ENCODE measurements at regions not wholly inside any gene's neighbourhood (a gene's known extent, or its start where the extent isn't known, plus 50 kb on each side); places are given as distances from the start of the nearest gene placed in this dataset.

DNA sequence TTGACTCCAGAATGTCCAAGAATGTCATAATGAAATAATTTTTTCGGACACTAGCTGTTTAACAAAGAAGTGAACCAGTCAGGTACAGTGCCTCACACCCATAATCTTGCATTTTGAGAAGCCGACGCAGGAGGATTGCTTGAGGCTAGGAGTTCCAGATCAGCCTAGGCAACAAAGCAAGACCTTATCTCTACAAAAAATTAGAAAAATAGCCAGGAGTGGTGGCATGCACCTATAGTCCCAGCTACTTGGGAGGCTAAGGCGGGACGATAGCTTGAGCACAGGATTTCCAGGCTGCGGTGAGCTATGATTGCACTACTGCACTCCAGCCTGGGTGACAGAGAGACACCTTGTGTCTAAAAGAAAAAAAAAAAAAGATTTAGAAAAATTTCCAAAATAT is 235.8 kb upstream of the FN1 start:
- Histone ChIP-seq H3K9me3 (ENCODE audit: control extremely low read depth in 1 of 3, control insufficient read depth in 2 of 3, insufficient read depth in 1 of 3, low read length in 2 of 3) (no peaks in the 10 kb centered on the region), H3K36me3 (replicated peaks in 1 of 2; ENCODE audit: control extremely low read depth in 1 of 2, control insufficient read depth in 1 of 2, extremely low read depth in 1 of 2, insufficient read depth in 2 of 2, low read length in 1 of 2) (no peaks in the 10 kb centered on the region), H2AFZ (ENCODE audit: insufficient read depth, low read depth, low read length, poor library complexity, severe bottlenecking) (no peak overlapping the region), H3K4me1 (ENCODE audit: control insufficient read depth in 2 of 2, insufficient read depth in 2 of 2, low read length in 2 of 2) (no peaks in the 10 kb centered on the region), H3K27me3 (replicated peaks in 1 of 4; ENCODE audit: control extremely low read depth in 1 of 4, control insufficient read depth in 3 of 4, insufficient read depth in 4 of 4, low read length in 3 of 4) (peaks cover 0 to 4% (median 0%) of the 10 kb centered on the region in 4 experiments), H3K4me3 (ENCODE audit: control extremely low read depth in 1 of 5, extremely low read depth in 1 of 5, insufficient read depth in 1 of 5, low read depth in 2 of 5, low read length in 4 of 5) (no peak overlapping the region), H3K4me2 (replicated peaks; ENCODE audit: low read depth, low read length, poor library complexity, severe bottlenecking) (no peak overlapping the region), H3K9ac (ENCODE audit: low read length) (no peak overlapping the region), H3K79me2 (ENCODE audit: control insufficient read depth, insufficient read depth, low read length) (no peaks in the 10 kb centered on the region), H4K20me1 (ENCODE audit: control insufficient read depth, insufficient read depth, low read length, poor library complexity, severe bottlenecking) (no peaks in the 10 kb centered on the region), H3K27ac (ENCODE audit: low read length in 2 of 2) (no peak overlapping the region)
- ChIA-PET POLR2A (no interaction called here), CTCF (no interaction called here)
- no peaks in the 10 kb centered on the region for H3K4me1 Mint-ChIP-seq
- WGBS (ENCODE audit: insufficient coverage) = 94% methylated on average over 5 of the region's 6 CpGs
- H3K4me3 Mint-ChIP-seq = no peak overlapping the region
- H3K27ac Mint-ChIP-seq = no peak overlapping the region
- TF ChIP-seq CTCF (IDR thresholded peaks at IDR 0.05) (no peak), EZH2 (IDR thresholded peaks at IDR 0.05; ENCODE audit: borderline replicate concordance, insufficient read depth, low read depth, low read length, poor library complexity, severe bottlenecking) (no peak)
- intact Hi-C loops (cut with micrococcal nuclease) = no loop called here
- ATAC-seq (ENCODE audit: low read depth) = no peak
- peaks cover 15% of the 10 kb centered on the region for H3K27me3 Mint-ChIP-seq
- DNase-seq = no peak
- no peaks in the 10 kb centered on the region for H3K9me3 Mint-ChIP-seq (ENCODE audit: insufficient read depth)

DNA sequence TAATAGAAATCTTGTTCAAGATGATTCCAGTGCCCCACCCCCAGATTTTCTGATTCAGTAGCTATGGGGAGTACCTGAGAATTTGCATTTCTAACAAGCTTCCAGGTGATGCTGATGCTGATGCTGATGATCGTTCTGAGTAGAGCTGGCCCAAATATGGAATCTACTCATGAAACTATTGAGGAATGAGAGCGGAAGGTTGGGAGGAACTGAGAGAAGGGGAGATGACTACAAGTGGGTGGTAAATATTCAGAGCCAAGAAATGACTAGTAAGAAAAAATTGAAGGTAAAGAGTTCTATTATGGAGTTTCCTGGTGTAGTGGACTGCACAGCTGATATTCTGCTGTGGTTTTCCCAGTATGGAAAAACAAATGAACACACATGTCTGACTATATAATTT is 235.4 kb upstream of the FN1 start:
- no peak overlapping the region for H3K4me3 Mint-ChIP-seq
- H3K9me3 ChIP-seq (ENCODE audit: control extremely low read depth in 1 of 3, control insufficient read depth in 2 of 3, insufficient read depth in 1 of 3, low read length in 2 of 3) = no peaks in the 10 kb centered on the region
- H3K36me3 ChIP-seq (replicated peaks in 1 of 2; ENCODE audit: control extremely low read depth in 1 of 2, control insufficient read depth in 1 of 2, extremely low read depth in 1 of 2, insufficient read depth in 2 of 2, low read length in 1 of 2) = no peaks in the 10 kb centered on the region
- DNase-seq = no peak
- POLR2A ChIA-PET = no interaction called here
- no peak for ATAC-seq (ENCODE audit: low read depth)
- no peaks in the 10 kb centered on the region for H3K4me1 ChIP-seq (ENCODE audit: control insufficient read depth in 2 of 2, insufficient read depth in 2 of 2, low read length in 2 of 2)
- peaks cover 0 to 4% (median 0%) of the 10 kb centered on the region in 4 experiments for H3K27me3 ChIP-seq (replicated peaks in 1 of 4; ENCODE audit: control extremely low read depth in 1 of 4, control insufficient read depth in 3 of 4, insufficient read depth in 4 of 4, low read length in 3 of 4)
- no peaks in the 10 kb centered on the region for H3K4me1 Mint-ChIP-seq
- H3K4me2 ChIP-seq (replicated peaks; ENCODE audit: low read depth, low read length, poor library complexity, severe bottlenecking) = no peak overlapping the region
- no CpG with 5 or more reads among the region's 2 CpGs for WGBS (ENCODE audit: insufficient coverage)
- H3K27me3 Mint-ChIP-seq = peaks cover 15% of the 10 kb centered on the region
- no peaks in the 10 kb centered on the region for H3K79me2 ChIP-seq (ENCODE audit: control insufficient read depth, insufficient read depth, low read length)
- no peak overlapping the region for H3K9ac ChIP-seq (ENCODE audit: low read length)
- TF ChIP-seq CTCF (IDR thresholded peaks at IDR 0.05) = no peak
- H3K27ac Mint-ChIP-seq = no peak overlapping the region
- no peak overlapping the region for H3K4me3 ChIP-seq (ENCODE audit: control extremely low read depth in 1 of 5, extremely low read depth in 1 of 5, insufficient read depth in 1 of 5, low read depth in 2 of 5, low read length in 4 of 5)
- intact Hi-C loops (cut with micrococcal nuclease) = no loop called here
- H2AFZ ChIP-seq (ENCODE audit: insufficient read depth, low read depth, low read length, poor library complexity, severe bottlenecking) = no peak overlapping the region
- no peaks in the 10 kb centered on the region for H4K20me1 ChIP-seq (ENCODE audit: control insufficient read depth, insufficient read depth, low read length, poor library complexity, severe bottlenecking)
- no peak overlapping the region for H3K27ac ChIP-seq (ENCODE audit: low read length in 2 of 2)
- H3K9me3 Mint-ChIP-seq (ENCODE audit: insufficient read depth) = no peaks in the 10 kb centered on the region
- CTCF ChIA-PET = no interaction called here
